CD4-positive, alpha-beta T cell (primary cell): ENCODE measurements at regions not wholly inside any gene's neighbourhood (a gene's known extent, or its start where the extent isn't known, plus 50 kb on each side); places are given as distances from the start of the nearest gene placed in this dataset.

Experiments used
- ATAC-seq: fragments of 200-7000 bp; cut with Tn5 transposase; one replicate; pipeline ENCODE4 v1.10.0; 2022; ENCODE audit warnings: mild to moderate bottlenecking; ENCODE audit not compliant: poor library complexity
- CTCF ChIA-PET: fragments of 350-600 bp; sonication (Branson Sonifier 250); formaldehyde crosslinking; loops from one replicate; lab custom pipeline; 2021; ENCODE audit warnings: antibody characterized with exemption, inconsistent platforms; lab: Charles Lee
- POLR2A ChIA-PET: fragments of 350-600 bp; sonication (Branson Sonifier 250); formaldehyde crosslinking; loops from one replicate; lab custom pipeline; 2021; ENCODE audit warnings: antibody characterized with exemption, inconsistent platforms; lab: Charles Lee
- DNase-seq, 14 experiments: peaks; one replicate each; pipeline ENCODE4 v3.0.0-alpha.2; 2013 to 2020; ENCODE audit warnings: mixed read lengths in 2 of 14
- H3K27ac ChIP-seq, 2 donors: one replicate each; pipeline versions ENCODE4 v1.5.1 to v1.7.0; 2013; ENCODE audit warnings: low read length in 2 of 2, low read depth in 1 of 2, mild to moderate bottlenecking in 1 of 2
- H3K27me3 ChIP-seq, 2 experiments: 1 replicate in 1 of 2; 2 replicates in 1 of 2; pipeline versions ENCODE4 v1.6.1 to v1.7.0; 2013; ENCODE audit warnings: low read length in 2 of 2, control low read depth in 1 of 2, mild to moderate bottlenecking in 1 of 2, moderate library complexity in 1 of 2; ENCODE audit not compliant: insufficient read depth in 2 of 2, control insufficient read depth in 1 of 2
- H3K36me3 ChIP-seq: one replicate; pipeline ENCODE4 v1.6.1; 2013; ENCODE audit warnings: low read length, control low read depth; ENCODE audit not compliant: insufficient read depth
- H3K4me1 ChIP-seq: one replicate; pipeline ENCODE4 v1.6.1; 2013; ENCODE audit warnings: low read length, control low read depth; ENCODE audit not compliant: insufficient read depth
- H3K4me3 ChIP-seq: one replicate; pipeline ENCODE4 v1.5.1; 2013; ENCODE audit warnings: mild to moderate bottlenecking, low read length, moderate library complexity
- H3K9me3 ChIP-seq, 2 experiments: 1 replicate in 1 of 2; 2 replicates in 1 of 2; pipeline versions ENCODE4 v1.6.1 to v1.7.0; 2013; ENCODE audit warnings: low read length in 2 of 2, mild to moderate bottlenecking in 2 of 2, control low read depth in 1 of 2, moderate library complexity in 1 of 2; ENCODE audit not compliant: control insufficient read depth in 1 of 2, insufficient read depth in 1 of 2
- H3K27ac Mint-ChIP-seq: one replicate; pipeline ENCODE4 v1.8.0; 2020; ENCODE audit warnings: mixed read lengths
- H3K27me3 Mint-ChIP-seq: one replicate; pipeline ENCODE4 v1.8.0; 2021; ENCODE audit warnings: mixed read lengths
- H3K36me3 Mint-ChIP-seq: one replicate; pipeline ENCODE4 v1.8.0; 2021; ENCODE audit warnings: low read depth, mixed read lengths
- H3K4me1 Mint-ChIP-seq: one replicate; pipeline ENCODE4 v1.8.0; 2021; ENCODE audit warnings: low read depth, mixed read lengths
- H3K4me3 Mint-ChIP-seq: one replicate; pipeline ENCODE4 v1.8.0; 2020; ENCODE audit warnings: mild to moderate bottlenecking, mixed read lengths
- H3K9me3 Mint-ChIP-seq: one replicate; pipeline ENCODE4 v1.8.0; 2020; ENCODE audit warnings: mixed read lengths
- intact Hi-C, 2 experiments: fragments of 100-400 bp; cut with DNase I in 1 of 2; cut with micrococcal nuclease in 1 of 2; formaldehyde crosslinking; loops; one replicate each; pipeline versions ENCODE4 v1.15.1 to v1.9.0; 2023 to 2025; cut with DNase I, micrococcal nuclease
- TF ChIP-seq, protein P1 (sequence below): fragments of 200-600 bp; IDR thresholded peaks from one replicate; pipeline ENCODE4 v1.8.0; 2022; ENCODE audit warnings: antibody characterized with exemption, mild to moderate bottlenecking

DNA sequence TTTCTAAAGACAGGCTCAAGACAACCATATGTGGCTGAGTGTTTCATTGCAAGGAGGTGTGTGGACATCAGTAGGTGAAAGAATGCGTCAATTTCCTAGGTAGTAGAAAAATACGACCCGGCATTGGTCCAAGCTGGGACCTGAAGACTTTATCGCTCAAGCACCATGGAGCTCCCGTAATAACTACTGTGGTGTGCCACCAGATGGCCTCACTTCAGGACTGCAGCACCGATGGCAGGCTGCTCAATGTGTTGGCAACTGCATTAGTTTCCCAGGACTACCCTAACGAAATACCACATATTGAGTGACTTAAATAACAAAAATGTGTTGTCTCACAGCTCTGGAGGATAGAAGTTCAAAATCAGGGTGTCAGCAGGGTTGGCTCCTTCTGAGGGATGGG, 72.4 kb upstream of the FAT3 start:
- H3K27me3 ChIP-seq: no peaks in the 10 kb centered on the region
- ChIA-PET POLR2A (no interaction called here), CTCF (no interaction called here)
- TF ChIP-seq, protein P1, sequence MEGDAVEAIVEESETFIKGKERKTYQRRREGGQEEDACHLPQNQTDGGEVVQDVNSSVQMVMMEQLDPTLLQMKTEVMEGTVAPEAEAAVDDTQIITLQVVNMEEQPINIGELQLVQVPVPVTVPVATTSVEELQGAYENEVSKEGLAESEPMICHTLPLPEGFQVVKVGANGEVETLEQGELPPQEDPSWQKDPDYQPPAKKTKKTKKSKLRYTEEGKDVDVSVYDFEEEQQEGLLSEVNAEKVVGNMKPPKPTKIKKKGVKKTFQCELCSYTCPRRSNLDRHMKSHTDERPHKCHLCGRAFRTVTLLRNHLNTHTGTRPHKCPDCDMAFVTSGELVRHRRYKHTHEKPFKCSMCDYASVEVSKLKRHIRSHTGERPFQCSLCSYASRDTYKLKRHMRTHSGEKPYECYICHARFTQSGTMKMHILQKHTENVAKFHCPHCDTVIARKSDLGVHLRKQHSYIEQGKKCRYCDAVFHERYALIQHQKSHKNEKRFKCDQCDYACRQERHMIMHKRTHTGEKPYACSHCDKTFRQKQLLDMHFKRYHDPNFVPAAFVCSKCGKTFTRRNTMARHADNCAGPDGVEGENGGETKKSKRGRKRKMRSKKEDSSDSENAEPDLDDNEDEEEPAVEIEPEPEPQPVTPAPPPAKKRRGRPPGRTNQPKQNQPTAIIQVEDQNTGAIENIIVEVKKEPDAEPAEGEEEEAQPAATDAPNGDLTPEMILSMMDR: no peak
- H3K27ac Mint-ChIP-seq: no peak overlapping the region
- H3K36me3 ChIP-seq: no peaks in the 10 kb centered on the region
- H3K27me3 Mint-ChIP-seq: no peaks in the 10 kb centered on the region
- no peaks in the 10 kb centered on the region for H3K9me3 Mint-ChIP-seq
- no peak for DNase-seq
- H3K4me3 ChIP-seq: no peak overlapping the region
- peaks cover 0 to 11% of the 10 kb centered on the region in 2 experiments for H3K9me3 ChIP-seq
- H3K36me3 Mint-ChIP-seq: no peaks in the 10 kb centered on the region
- no peak overlapping the region for H3K4me3 Mint-ChIP-seq
- intact Hi-C loops: no loop called here
- no peak for ATAC-seq
- no peaks in the 10 kb centered on the region for H3K4me1 Mint-ChIP-seq
- H3K4me1 ChIP-seq: no peaks in the 10 kb centered on the region
- H3K27ac ChIP-seq: no peak overlapping the region

DNA sequence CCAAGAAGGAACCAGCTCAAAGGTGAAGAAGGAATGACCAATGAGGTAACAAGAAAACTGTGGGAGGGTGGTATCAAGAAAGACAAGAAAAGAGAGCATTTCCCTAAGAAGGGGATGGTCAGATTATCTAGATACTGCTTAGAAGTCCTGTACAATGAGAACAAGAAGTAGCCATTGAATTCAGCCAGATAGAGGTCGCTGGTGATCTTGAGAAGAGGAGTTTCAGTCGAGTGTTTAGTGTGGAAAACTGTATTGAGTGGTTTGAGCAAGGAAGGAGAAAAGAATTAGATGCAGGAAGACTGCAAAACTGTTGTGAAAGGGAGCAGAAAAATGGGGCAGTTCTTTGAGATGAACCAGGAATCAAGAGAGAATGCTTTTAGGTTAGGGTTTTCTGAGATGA, 74.6 kb upstream of the FAT3 start:
- intact Hi-C loops: no loop called here
- Mint-ChIP-seq H3K4me3 (no peak overlapping the region), H3K27ac (no peak overlapping the region), H3K4me1 (no peaks in the 10 kb centered on the region), H3K36me3 (no peaks in the 10 kb centered on the region), H3K27me3 (no peaks in the 10 kb centered on the region), H3K9me3 (no peaks in the 10 kb centered on the region)
- no peak for ATAC-seq
- H3K27me3 ChIP-seq: no peaks in the 10 kb centered on the region
- no peaks in the 10 kb centered on the region for H3K4me1 ChIP-seq
- no peaks in the 10 kb centered on the region for H3K36me3 ChIP-seq
- no peak overlapping the region for H3K4me3 ChIP-seq
- no peak for DNase-seq
- CTCF ChIA-PET: no interaction called here
- H3K9me3 ChIP-seq: peaks cover 0 to 7% of the 10 kb centered on the region in 2 experiments
- TF ChIP-seq, protein P1: no peak
- no peak overlapping the region for H3K27ac ChIP-seq
- POLR2A ChIA-PET: no interaction called here

DNA sequence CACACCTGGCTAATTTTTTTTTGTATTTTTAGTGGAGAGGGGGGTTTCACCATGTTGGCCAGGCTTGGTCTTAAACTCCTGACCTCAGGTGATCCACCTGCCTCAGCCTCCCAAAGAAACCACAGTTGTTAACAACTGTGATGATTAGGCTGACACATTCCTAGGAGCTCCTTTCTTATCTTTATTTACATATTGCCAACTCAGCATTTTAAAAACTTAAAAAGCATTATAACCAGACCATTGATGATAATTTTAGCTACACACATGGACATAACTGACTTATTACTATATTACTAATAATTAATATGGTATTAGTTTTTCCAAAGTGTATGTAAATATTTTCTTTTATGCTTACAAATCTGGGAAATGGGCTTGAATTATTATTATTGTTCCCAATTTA, 82.9 kb upstream of the FAT3 start:
- no peaks in the 10 kb centered on the region for H3K9me3 Mint-ChIP-seq
- no peaks in the 10 kb centered on the region for H3K27me3 ChIP-seq
- TF ChIP-seq, protein P1: no peak
- DNase-seq (no peak), ATAC-seq (no peak)
- H3K9me3 ChIP-seq: no peaks in the 10 kb centered on the region
- intact Hi-C loops: no loop called here
- no peaks in the 10 kb centered on the region for H3K36me3 Mint-ChIP-seq
- H3K4me1 ChIP-seq: no peaks in the 10 kb centered on the region
- no peaks in the 10 kb centered on the region for H3K36me3 ChIP-seq
- H3K4me1 Mint-ChIP-seq: no peaks in the 10 kb centered on the region
- no peak overlapping the region for H3K4me3 Mint-ChIP-seq
- H3K27ac ChIP-seq: no peak overlapping the region
- POLR2A ChIA-PET: no interaction called here
- no peak overlapping the region for H3K4me3 ChIP-seq
- CTCF ChIA-PET: no interaction called here
- no peaks in the 10 kb centered on the region for H3K27me3 Mint-ChIP-seq
- no peak overlapping the region for H3K27ac Mint-ChIP-seq
